Prostate gland (tissue), 2 donors: ENCODE measurements at regions not wholly inside any gene's neighbourhood (a gene's known extent, or its start where the extent isn't known, plus 50 kb on each side); places are given as distances from the start of the nearest gene placed in this dataset.

Experiments used
- POLR2A ChIP-seq: fragments of 450-650 bp; IDR thresholded peaks from one replicate; pipeline ENCODE4 v1.6.1; 2016; ENCODE audit warnings: antibody characterized with exemption, mild to moderate bottlenecking
- TF ChIP-seq, protein P1 (sequence below), 4 experiments: fragments of 200-600 bp in 2 of 4; fragments of 450-650 bp in 2 of 4; sonication (generic) in 2 of 4; IDR thresholded peaks; 1 replicate in 3 of 4; 2 replicates in 1 of 4; pipeline ENCODE4 v1.5.1; 2016 to 2019; ENCODE audit warnings: antibody characterized with exemption in 4 of 4, mild to moderate bottlenecking in 2 of 4, moderate library complexity in 2 of 4

DNA sequence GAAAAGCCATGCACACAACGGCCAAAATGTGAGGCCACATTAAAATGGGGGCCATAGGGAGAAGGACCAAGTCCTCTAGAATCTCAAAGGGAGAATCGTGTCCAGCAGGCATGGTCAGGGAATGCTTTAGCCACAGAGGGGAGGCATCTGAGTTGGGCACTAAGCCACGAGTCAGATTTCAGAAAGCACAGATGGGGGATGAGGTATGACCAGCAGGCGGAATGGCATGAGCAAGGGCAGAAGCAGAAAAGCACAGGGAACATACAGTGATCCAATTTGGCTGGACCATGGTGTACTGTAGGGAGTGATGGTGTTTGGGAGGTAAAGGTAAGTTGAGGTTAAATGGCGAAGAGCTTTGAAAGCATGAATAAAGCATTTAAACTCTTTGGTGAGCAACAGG, 214.6 kb downstream of the TLE1 start:
- TF ChIP-seq, protein P1, sequence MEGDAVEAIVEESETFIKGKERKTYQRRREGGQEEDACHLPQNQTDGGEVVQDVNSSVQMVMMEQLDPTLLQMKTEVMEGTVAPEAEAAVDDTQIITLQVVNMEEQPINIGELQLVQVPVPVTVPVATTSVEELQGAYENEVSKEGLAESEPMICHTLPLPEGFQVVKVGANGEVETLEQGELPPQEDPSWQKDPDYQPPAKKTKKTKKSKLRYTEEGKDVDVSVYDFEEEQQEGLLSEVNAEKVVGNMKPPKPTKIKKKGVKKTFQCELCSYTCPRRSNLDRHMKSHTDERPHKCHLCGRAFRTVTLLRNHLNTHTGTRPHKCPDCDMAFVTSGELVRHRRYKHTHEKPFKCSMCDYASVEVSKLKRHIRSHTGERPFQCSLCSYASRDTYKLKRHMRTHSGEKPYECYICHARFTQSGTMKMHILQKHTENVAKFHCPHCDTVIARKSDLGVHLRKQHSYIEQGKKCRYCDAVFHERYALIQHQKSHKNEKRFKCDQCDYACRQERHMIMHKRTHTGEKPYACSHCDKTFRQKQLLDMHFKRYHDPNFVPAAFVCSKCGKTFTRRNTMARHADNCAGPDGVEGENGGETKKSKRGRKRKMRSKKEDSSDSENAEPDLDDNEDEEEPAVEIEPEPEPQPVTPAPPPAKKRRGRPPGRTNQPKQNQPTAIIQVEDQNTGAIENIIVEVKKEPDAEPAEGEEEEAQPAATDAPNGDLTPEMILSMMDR (IDR thresholded peaks at IDR 0.05), result no peak
- no peak for TF ChIP-seq POLR2A
